ENCODE measurements at regions not wholly inside any gene's neighbourhood (a gene's known extent, or its start where the extent isn't known, plus 50 kb on each side); places are given as distances from the start of the nearest gene placed in this dataset.

DNA sequence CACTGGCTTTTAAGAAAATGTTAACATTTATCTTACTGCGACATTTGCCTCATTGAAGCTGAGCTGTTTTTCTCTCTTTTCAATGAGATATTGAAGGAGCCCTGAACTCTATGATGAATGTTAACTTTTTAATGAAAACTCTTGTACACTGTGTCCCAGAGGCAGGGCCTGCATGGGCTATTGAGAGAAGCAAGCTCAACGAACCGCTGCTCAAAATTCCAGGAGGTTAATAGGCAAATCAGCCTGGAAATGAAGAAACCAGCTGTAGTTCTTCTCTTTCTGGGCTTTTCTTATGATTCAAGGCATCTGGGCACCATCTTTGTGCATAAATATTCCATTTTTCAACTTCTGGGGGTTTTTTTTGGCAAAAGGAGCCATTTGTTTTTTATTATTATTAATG, 168.4 kb upstream of the NPVF start:
- TF ChIP-seq, protein P1, sequence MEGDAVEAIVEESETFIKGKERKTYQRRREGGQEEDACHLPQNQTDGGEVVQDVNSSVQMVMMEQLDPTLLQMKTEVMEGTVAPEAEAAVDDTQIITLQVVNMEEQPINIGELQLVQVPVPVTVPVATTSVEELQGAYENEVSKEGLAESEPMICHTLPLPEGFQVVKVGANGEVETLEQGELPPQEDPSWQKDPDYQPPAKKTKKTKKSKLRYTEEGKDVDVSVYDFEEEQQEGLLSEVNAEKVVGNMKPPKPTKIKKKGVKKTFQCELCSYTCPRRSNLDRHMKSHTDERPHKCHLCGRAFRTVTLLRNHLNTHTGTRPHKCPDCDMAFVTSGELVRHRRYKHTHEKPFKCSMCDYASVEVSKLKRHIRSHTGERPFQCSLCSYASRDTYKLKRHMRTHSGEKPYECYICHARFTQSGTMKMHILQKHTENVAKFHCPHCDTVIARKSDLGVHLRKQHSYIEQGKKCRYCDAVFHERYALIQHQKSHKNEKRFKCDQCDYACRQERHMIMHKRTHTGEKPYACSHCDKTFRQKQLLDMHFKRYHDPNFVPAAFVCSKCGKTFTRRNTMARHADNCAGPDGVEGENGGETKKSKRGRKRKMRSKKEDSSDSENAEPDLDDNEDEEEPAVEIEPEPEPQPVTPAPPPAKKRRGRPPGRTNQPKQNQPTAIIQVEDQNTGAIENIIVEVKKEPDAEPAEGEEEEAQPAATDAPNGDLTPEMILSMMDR (conservative IDR thresholded peaks at IDR 0.05 in 1 of 2, IDR thresholded peaks at IDR 0.05 in 1 of 2; ENCODE audit: low read depth in 1 of 2, low read length in 2 of 2) = no peak
- TF ChIP-seq EZH2 (IDR thresholded peaks at IDR 0.05; ENCODE audit: low read length, missing control alignments) = no peak
